BE2C (cell line): ENCODE measurements at regions not wholly inside any gene's neighbourhood (a gene's known extent, or its start where the extent isn't known, plus 50 kb on each side); places are given as distances from the start of the nearest gene placed in this dataset.

Experiments
- DNase-seq: peaks from one replicate; pipeline ENCODE4 v3.0.0-alpha.2; 2020
- H3K27me3 ChIP-seq: fragments of 250-450 bp; sonication (Bioruptor Pico); 2 replicates; pipeline ENCODE4 v1.5.1; 2020; ENCODE audit warnings: mild to moderate bottlenecking
- H3K36me3 ChIP-seq: fragments of 250-450 bp; sonication (Bioruptor Pico); 2 replicates; pipeline ENCODE4 v1.5.1; 2020; ENCODE audit warnings: mild to moderate bottlenecking
- H3K4me1 ChIP-seq: fragments of 250-450 bp; sonication (Bioruptor Pico); 2 replicates; pipeline ENCODE4 v1.5.1; 2020
- H3K4me3 ChIP-seq: 2 replicates; pipeline ENCODE4 v1.5.1; 2011; ENCODE audit warnings: low read depth, low read length
- H3K9me3 ChIP-seq: fragments of 250-450 bp; sonication (Bioruptor Pico); 2 replicates; pipeline ENCODE4 v1.5.1; 2020
- CTCF ChIP-seq: IDR thresholded peaks from 2 replicates; pipeline ENCODE4 v1.5.1; 2012; ENCODE audit warnings: mild to moderate bottlenecking, low read depth, low read length

GRCh38 chr3:10597733-10598132 lies 92.3 kb upstream of the ATP2B2 start:
- Histone ChIP-seq H3K27me3 (no peaks in the 10 kb centered on the region), H3K4me3 (no peak overlapping the region), H3K9me3 (no peaks in the 10 kb centered on the region), H3K36me3 (no peaks in the 10 kb centered on the region), H3K4me1 (no peaks in the 10 kb centered on the region)
- TF ChIP-seq CTCF: no peak
- DNase-seq: no peak

GRCh38 chr3:10599017-10599416 lies 93.6 kb upstream of the ATP2B2 start:
- Histone ChIP-seq H3K4me3 (no peak overlapping the region), H3K27me3 (no peaks in the 10 kb centered on the region), H3K9me3 (no peaks in the 10 kb centered on the region), H3K36me3 (no peaks in the 10 kb centered on the region), H3K4me1 (no peaks in the 10 kb centered on the region)
- DNase-seq: no peak
- no peak for TF ChIP-seq CTCF

- DNase-seq: no peak
- no peak for TF ChIP-seq CTCF
- H3K4me3 ChIP-seq: no peak overlapping the region
- H3K27me3 ChIP-seq: no peaks in the 10 kb centered on the region
- no peaks in the 10 kb centered on the region for H3K9me3 ChIP-seq
- no peaks in the 10 kb centered on the region for H3K4me1 ChIP-seq
- H3K36me3 ChIP-seq: no peaks in the 10 kb centered on the region
These were observed 94.1 kb upstream of the ATP2B2 start for GRCh38 chr3:10599444-10599843.

GRCh38 chr3:10600296-10600714 lies 94.9 kb upstream of the ATP2B2 start:
- Histone ChIP-seq H3K9me3 (no peaks in the 10 kb centered on the region), H3K36me3 (no peaks in the 10 kb centered on the region), H3K27me3 (no peaks in the 10 kb centered on the region), H3K4me3 (no peak overlapping the region), H3K4me1 (no peaks in the 10 kb centered on the region)
- peak; percentile 43 for DNase-seq
- TF ChIP-seq CTCF: no peak

- Histone ChIP-seq H3K4me3 (no peak overlapping the region), H3K9me3 (no peaks in the 10 kb centered on the region), H3K27me3 (no peaks in the 10 kb centered on the region), H3K4me1 (no peaks in the 10 kb centered on the region), H3K36me3 (no peaks in the 10 kb centered on the region)
- DNase-seq: no peak
- no peak for TF ChIP-seq CTCF
These were observed 95.3 kb upstream of the ATP2B2 start for GRCh38 chr3:10600726-10601125.

GRCh38 chr3:10601151-10601856 lies 95.9 kb upstream of the ATP2B2 start:
- TF ChIP-seq CTCF: no peak
- H3K4me3 ChIP-seq: no peak overlapping the region
- no peak for DNase-seq
- no peaks in the 10 kb centered on the region for H3K9me3 ChIP-seq
- no peaks in the 10 kb centered on the region for H3K27me3 ChIP-seq
- H3K4me1 ChIP-seq: no peaks in the 10 kb centered on the region
- H3K36me3 ChIP-seq: no peaks in the 10 kb centered on the region
